22Rv1 (cell line): ENCODE measurements at regions not wholly inside any gene's neighbourhood (a gene's known extent, or its start where the extent isn't known, plus 50 kb on each side); places are given as distances from the start of the nearest gene placed in this dataset.

Source experiments
- CTCF ChIP-seq: fragments of 450-650 bp; IDR thresholded peaks from 2 replicates; pipeline ENCODE4 v1.5.1; 2017; ENCODE audit warnings: mild to moderate bottlenecking
- ZFX ChIP-seq: fragments of 450-650 bp; IDR thresholded peaks from 2 replicates; pipeline ENCODE4 v1.6.1; 2017; ENCODE audit warnings: antibody characterized with exemption, borderline replicate concordance

GRCh38 chr12:45615268-45615667, 114.2 kb upstream of the ARID2 start:
- TF ChIP-seq CTCF (no peak), ZFX (no peak)
